Heart left ventricle (tissue), 13 donors: ENCODE measurements at regions not wholly inside any gene's neighbourhood (a gene's known extent, or its start where the extent isn't known, plus 50 kb on each side); places are given as distances from the start of the nearest gene placed in this dataset.

ENCODE experiments used
- POLR2A ChIP-seq, 2 donors: fragments of 450-650 bp; IDR thresholded peaks; one replicate each; pipeline ENCODE4 v1.6.1; 2017; ENCODE audit warnings: antibody characterized with exemption in 2 of 2, mild to moderate bottlenecking in 2 of 2, moderate library complexity in 2 of 2
- TF ChIP-seq, protein P1 (sequence below), 12 donors: fragments of 200-600 bp; sonication (generic) in 4 of 12; IDR thresholded peaks; one replicate each; pipeline versions ENCODE4 v1.5.0 to v1.8.0; 2018 to 2022; ENCODE audit warnings: antibody characterized with exemption in 12 of 12, mild to moderate bottlenecking in 5 of 12
- donor health status: ischemic (EF 13 %, LVEDD 7.1; RV severe dilation, severe dysfunction).
- donor health status: DM: no; HTN: yes; CAD: no.
- donor health status: DM: no; HTN: no; CAD: no.
- donor health status: ischemic (EF 25% LVEDD 6.9; RV normal size, moderate dysfunction).
- donor health status: ischemic (EF 25% LVEDD 5.7; RV mildly dilated, moderate dysfunction).
- donor health status: ischemic (EF 35%, LVEDD 5.7; RV mildly dilated, moderate dysfunction).
- donor health status: nonischemic (EF 11% LVEDD 7.7; RV severe dilation, severe dysfunction).
- donor health status: DM: yes; HTN: yes; CAD: no.
- donor health status: PGD.
- donor health status: ischemic (EF 29% LVEDD 5.4; RV normal size, mild dysfunction).
- donor health status: nonischemic (EF 23%, LVEDD 6.1; RV moderate dilation, normal function).

GRCh38 chr6:163655217-163656121 lies 241.0 kb downstream of the QKI start:
- TF ChIP-seq, protein P1, sequence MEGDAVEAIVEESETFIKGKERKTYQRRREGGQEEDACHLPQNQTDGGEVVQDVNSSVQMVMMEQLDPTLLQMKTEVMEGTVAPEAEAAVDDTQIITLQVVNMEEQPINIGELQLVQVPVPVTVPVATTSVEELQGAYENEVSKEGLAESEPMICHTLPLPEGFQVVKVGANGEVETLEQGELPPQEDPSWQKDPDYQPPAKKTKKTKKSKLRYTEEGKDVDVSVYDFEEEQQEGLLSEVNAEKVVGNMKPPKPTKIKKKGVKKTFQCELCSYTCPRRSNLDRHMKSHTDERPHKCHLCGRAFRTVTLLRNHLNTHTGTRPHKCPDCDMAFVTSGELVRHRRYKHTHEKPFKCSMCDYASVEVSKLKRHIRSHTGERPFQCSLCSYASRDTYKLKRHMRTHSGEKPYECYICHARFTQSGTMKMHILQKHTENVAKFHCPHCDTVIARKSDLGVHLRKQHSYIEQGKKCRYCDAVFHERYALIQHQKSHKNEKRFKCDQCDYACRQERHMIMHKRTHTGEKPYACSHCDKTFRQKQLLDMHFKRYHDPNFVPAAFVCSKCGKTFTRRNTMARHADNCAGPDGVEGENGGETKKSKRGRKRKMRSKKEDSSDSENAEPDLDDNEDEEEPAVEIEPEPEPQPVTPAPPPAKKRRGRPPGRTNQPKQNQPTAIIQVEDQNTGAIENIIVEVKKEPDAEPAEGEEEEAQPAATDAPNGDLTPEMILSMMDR (IDR thresholded peaks at IDR 0.05), result no peak
- no peak for TF ChIP-seq POLR2A (IDR thresholded peaks at IDR 0.05)
